ENCODE measurements at regions not wholly inside any gene's neighbourhood (a gene's known extent, or its start where the extent isn't known, plus 50 kb on each side); places are given as distances from the start of the nearest gene placed in this dataset.
"Not testable (repeated sequence)": the region's sequence is repeated elsewhere in the genome, so short reads cannot be mapped to it uniquely, and the experiment has no call there.

GRCh38 chr10:128178302-128178958 is 52.2 kb upstream of the MKI67 start:
- peak in 2 of 3 donors; percentile 34 to 36 for DNase-seq (ENCODE audit: low read depth in 3 of 3)

GRCh38 chr10:128180843-128181242 is 54.6 kb upstream of the MKI67 start:
- DNase-seq (ENCODE audit: low read depth in 3 of 3) = peak in 2 of 3 donors; percentile 18 to 23

GRCh38 chr10:128185627-128186026 is 59.4 kb upstream of the MKI67 start:
- no peak for DNase-seq (ENCODE audit: low read depth in 3 of 3)

- DNase-seq (ENCODE audit: low read depth in 3 of 3) = no peak
Measured at GRCh38 chr10:128186959-128187787, 61.0 kb upstream of the MKI67 start.

GRCh38 chr10:128187788-128188185 is 61.6 kb upstream of the MKI67 start:
- no peak for DNase-seq (ENCODE audit: low read depth in 3 of 3)

GRCh38 chr10:128189176-128189575 is 63.0 kb upstream of the MKI67 start:
- no peak for DNase-seq (ENCODE audit: low read depth in 3 of 3)

GRCh38 chr10:128191847-128192246 is 65.6 kb upstream of the MKI67 start:
- no peak for DNase-seq (ENCODE audit: low read depth in 3 of 3)

GRCh38 chr10:128201826-128202225 is 75.6 kb upstream of the MKI67 start:
- not testable (repeated sequence) for DNase-seq (ENCODE audit: low read depth in 3 of 3)

- no peak for DNase-seq (ENCODE audit: low read depth in 3 of 3)
Measured at GRCh38 chr10:128203028-128203427, 76.8 kb upstream of the MKI67 start.

- DNase-seq (ENCODE audit: low read depth in 3 of 3) = not testable (repeated sequence)
Measured at GRCh38 chr10:128205591-128205990, 79.4 kb upstream of the MKI67 start.

- DNase-seq (ENCODE audit: low read depth in 3 of 3) = no peak
Measured at GRCh38 chr10:128206676-128207075, 80.5 kb upstream of the MKI67 start.

GRCh38 chr10:128209862-128210214 is 83.6 kb upstream of the MKI67 start:
- DNase-seq (ENCODE audit: low read depth in 3 of 3) = no peak

GRCh38 chr10:128210215-128211063 is 84.2 kb upstream of the MKI67 start:
- DNase-seq (ENCODE audit: low read depth in 3 of 3) = peak; percentile 52 to 60 (median 56)

- no peak for DNase-seq (ENCODE audit: low read depth in 3 of 3)
Measured at GRCh38 chr10:128211064-128211504, 84.9 kb upstream of the MKI67 start.

GRCh38 chr10:128211953-128212727 is 85.9 kb upstream of the MKI67 start:
- peak; percentile 66 to 79 (median 71) for DNase-seq (ENCODE audit: low read depth in 3 of 3)

GRCh38 chr10:128213156-128213555 is 86.9 kb upstream of the MKI67 start:
- DNase-seq (ENCODE audit: low read depth in 3 of 3) = no peak

GRCh38 chr10:128215733-128216132 is 89.5 kb upstream of the MKI67 start:
- DNase-seq (ENCODE audit: low read depth in 3 of 3) = no peak

GRCh38 chr10:128217136-128217535 is 90.9 kb upstream of the MKI67 start:
- DNase-seq (ENCODE audit: low read depth in 3 of 3) = no peak

GRCh38 chr10:128218161-128218560 is 91.9 kb upstream of the MKI67 start:
- DNase-seq (ENCODE audit: low read depth in 3 of 3) = no peak

GRCh38 chr10:128219295-128219694 is 93.1 kb upstream of the MKI67 start:
- DNase-seq (ENCODE audit: low read depth in 3 of 3) = no peak

- no peak for DNase-seq (ENCODE audit: low read depth in 3 of 3)
Measured at GRCh38 chr10:128220021-128220420, 93.8 kb upstream of the MKI67 start.
